Osteocyte (in vitro differentiated cells): ENCODE measurements at regions not wholly inside any gene's neighbourhood (a gene's known extent, or its start where the extent isn't known, plus 50 kb on each side); places are given as distances from the start of the nearest gene placed in this dataset.

Source experiments
- DNase-seq: peaks from one replicate; pipeline ENCODE4 v3.0.0; 2021; ENCODE audit warnings: mixed read lengths; ENCODE audit not compliant: unreplicated experiment; ENCODE audit errors: extremely low spot score
- H3K27ac Mint-ChIP-seq: one replicate; pipeline ENCODE4 v1.8.0; 2021; ENCODE audit warnings: mild to moderate bottlenecking, mixed read lengths; ENCODE audit not compliant: unreplicated experiment
- H3K27me3 Mint-ChIP-seq: one replicate; pipeline ENCODE4 v1.8.0; 2021; ENCODE audit warnings: mixed read lengths; ENCODE audit not compliant: unreplicated experiment
- H3K36me3 Mint-ChIP-seq: one replicate; pipeline ENCODE4 v1.8.0; 2021; ENCODE audit warnings: mixed read lengths; ENCODE audit not compliant: unreplicated experiment
- H3K4me1 Mint-ChIP-seq: one replicate; pipeline ENCODE4 v1.8.0; 2021; ENCODE audit warnings: mixed read lengths; ENCODE audit not compliant: unreplicated experiment
- H3K4me3 Mint-ChIP-seq: one replicate; pipeline ENCODE4 v1.8.0; 2021; ENCODE audit warnings: mild to moderate bottlenecking, moderate library complexity, mixed read lengths; ENCODE audit not compliant: unreplicated experiment
- H3K9me3 Mint-ChIP-seq: one replicate; pipeline ENCODE4 v1.8.0; 2021; ENCODE audit warnings: mixed read lengths; ENCODE audit not compliant: unreplicated experiment
- TF ChIP-seq, protein P1 (sequence below): fragments of 200-600 bp; sonication (generic); IDR thresholded peaks from 2 replicates; pipeline ENCODE4 v1.5.0; 2021; ENCODE audit warnings: antibody characterized with exemption, mild to moderate bottlenecking, moderate library complexity

DNA sequence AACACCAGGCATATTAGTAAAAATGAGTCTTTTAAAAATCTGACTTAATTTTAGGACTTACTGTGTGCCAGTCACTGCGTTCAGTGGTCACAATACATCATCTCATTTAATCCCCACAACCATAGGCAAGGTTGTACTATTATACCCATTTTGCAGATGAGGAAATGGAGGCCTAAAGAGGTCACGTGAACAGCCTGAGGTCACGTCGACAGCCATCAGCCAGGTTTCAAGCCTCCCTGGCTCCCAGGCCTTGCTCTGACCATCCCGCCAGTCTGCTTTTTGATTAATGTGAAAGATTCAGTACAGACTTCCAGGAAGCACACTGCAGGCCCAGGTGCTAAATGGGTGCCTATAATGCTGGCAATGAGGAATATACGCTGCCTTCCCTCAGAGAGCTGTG is 86.3 kb upstream of the TOX3 start:
- Mint-ChIP-seq H3K27me3 (no peaks in the 10 kb centered on the region), H3K9me3 (peaks cover 12% of the 10 kb centered on the region), H3K36me3 (no peaks in the 10 kb centered on the region), H3K4me3 (no peak overlapping the region), H3K27ac (no peak overlapping the region), H3K4me1 (no peaks in the 10 kb centered on the region)
- no peak for DNase-seq
- TF ChIP-seq, protein P1, sequence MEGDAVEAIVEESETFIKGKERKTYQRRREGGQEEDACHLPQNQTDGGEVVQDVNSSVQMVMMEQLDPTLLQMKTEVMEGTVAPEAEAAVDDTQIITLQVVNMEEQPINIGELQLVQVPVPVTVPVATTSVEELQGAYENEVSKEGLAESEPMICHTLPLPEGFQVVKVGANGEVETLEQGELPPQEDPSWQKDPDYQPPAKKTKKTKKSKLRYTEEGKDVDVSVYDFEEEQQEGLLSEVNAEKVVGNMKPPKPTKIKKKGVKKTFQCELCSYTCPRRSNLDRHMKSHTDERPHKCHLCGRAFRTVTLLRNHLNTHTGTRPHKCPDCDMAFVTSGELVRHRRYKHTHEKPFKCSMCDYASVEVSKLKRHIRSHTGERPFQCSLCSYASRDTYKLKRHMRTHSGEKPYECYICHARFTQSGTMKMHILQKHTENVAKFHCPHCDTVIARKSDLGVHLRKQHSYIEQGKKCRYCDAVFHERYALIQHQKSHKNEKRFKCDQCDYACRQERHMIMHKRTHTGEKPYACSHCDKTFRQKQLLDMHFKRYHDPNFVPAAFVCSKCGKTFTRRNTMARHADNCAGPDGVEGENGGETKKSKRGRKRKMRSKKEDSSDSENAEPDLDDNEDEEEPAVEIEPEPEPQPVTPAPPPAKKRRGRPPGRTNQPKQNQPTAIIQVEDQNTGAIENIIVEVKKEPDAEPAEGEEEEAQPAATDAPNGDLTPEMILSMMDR = no peak

DNA sequence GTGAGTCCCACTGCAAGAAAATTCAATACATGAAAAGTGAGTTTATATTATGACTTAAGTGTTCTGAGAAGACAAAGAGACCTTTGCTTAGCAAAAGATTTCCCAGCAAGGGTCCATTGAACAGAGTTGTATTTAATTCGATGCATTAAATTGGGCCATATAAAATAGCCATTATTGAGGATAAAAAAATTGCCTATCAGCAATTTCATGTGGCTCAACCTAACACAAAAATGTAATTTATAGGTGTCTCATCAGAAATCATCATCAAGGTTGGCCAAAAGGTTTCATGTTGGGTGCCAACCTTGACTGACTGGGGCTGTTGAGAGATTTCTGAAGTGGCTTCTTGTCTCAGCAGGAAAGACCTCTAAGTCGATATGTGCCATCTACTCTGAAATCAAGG is 84.8 kb upstream of the TOX3 start:
- H3K9me3 Mint-ChIP-seq = peaks cover 12% of the 10 kb centered on the region
- no peak overlapping the region for H3K4me3 Mint-ChIP-seq
- no peaks in the 10 kb centered on the region for H3K27me3 Mint-ChIP-seq
- H3K4me1 Mint-ChIP-seq = no peaks in the 10 kb centered on the region
- TF ChIP-seq, protein P1 = no peak
- no peaks in the 10 kb centered on the region for H3K36me3 Mint-ChIP-seq
- no peak for DNase-seq
- no peak overlapping the region for H3K27ac Mint-ChIP-seq

DNA sequence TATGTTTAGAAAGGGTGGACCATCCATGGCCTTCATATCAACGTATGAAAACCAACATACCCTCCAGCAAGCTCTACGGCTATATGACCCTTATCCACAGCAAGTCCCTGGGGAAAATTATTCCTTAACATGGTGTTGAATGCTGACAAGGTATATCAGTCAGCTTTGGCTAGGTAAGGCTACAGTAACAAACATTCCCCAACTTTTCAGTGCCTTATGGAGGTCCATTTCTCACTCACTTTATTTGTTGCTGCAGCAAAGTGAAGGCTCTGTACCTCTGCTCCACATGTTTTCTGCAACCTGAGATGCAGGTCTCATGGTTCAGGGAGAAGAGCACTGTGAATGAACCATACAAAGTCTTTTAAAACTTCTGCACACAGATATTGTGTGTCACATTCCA is 83.8 kb upstream of the TOX3 start:
- DNase-seq = no peak
- Mint-ChIP-seq H3K4me1 (no peaks in the 10 kb centered on the region), H3K36me3 (no peaks in the 10 kb centered on the region), H3K27ac (no peak overlapping the region), H3K4me3 (no peak overlapping the region), H3K27me3 (no peaks in the 10 kb centered on the region), H3K9me3 (peaks cover 8% of the 10 kb centered on the region)
- TF ChIP-seq, protein P1 = no peak

DNA sequence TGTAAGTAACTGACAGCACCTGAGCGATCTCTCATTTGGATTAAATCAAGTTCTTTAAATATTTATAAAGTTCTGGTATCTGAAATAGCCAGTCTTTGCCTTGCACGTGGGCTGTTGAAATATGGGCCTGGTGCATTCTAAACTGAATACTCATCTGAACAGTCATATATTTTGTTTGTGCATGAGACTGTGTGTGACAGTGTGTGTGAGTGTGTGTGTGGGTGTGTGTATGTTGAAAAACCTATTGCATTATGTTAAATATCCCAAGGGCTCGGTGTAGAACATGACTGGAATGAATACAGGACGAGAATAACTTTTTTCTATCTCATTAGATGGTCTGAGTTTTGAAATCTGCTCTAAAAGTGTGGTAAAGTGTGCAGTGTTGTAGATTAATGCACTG is 82.4 kb upstream of the TOX3 start:
- no peak overlapping the region for H3K27ac Mint-ChIP-seq
- H3K4me1 Mint-ChIP-seq = no peaks in the 10 kb centered on the region
- H3K4me3 Mint-ChIP-seq = no peak overlapping the region
- no peak for DNase-seq
- peaks cover 8% of the 10 kb centered on the region for H3K9me3 Mint-ChIP-seq
- H3K36me3 Mint-ChIP-seq = no peaks in the 10 kb centered on the region
- TF ChIP-seq, protein P1 = no peak
- H3K27me3 Mint-ChIP-seq = no peaks in the 10 kb centered on the region

DNA sequence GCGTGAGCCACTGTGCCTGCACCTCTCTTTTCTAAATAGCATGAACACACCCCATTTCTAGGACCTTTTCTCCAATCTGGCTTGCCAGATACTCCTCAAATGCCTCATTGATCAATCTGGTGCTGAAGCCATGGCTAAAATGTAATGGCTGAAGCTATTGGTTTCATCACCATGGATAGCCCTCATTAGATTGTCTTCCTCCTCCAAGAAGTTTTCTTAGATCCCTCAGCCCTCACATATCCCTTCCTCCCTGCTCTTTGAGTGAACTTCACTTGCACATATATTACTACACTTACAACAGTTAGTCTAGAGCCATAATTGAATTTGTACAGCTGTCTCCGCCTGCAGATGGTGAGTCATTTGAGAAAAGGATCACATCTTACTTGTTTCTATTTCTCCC is 77.9 kb upstream of the TOX3 start:
- TF ChIP-seq, protein P1 = no peak
- Mint-ChIP-seq H3K4me3 (no peak overlapping the region), H3K9me3 (no peaks in the 10 kb centered on the region), H3K36me3 (no peaks in the 10 kb centered on the region), H3K27ac (no peak overlapping the region), H3K4me1 (no peaks in the 10 kb centered on the region), H3K27me3 (no peaks in the 10 kb centered on the region)
- no peak for DNase-seq
